AG09319 (cell line): ENCODE measurements at regions not wholly inside any gene's neighbourhood (a gene's known extent, or its start where the extent isn't known, plus 50 kb on each side); places are given as distances from the start of the nearest gene placed in this dataset.

Experiments
- DNase-seq: peaks from one replicate; pipeline ENCODE4 v3.0.0-alpha.2; 2010; ENCODE audit warnings: low read depth; ENCODE audit errors: extremely low read depth
- TF ChIP-seq, protein P1 (sequence below): IDR thresholded peaks from 2 replicates; pipeline ENCODE4 v1.5.1; 2011; ENCODE audit warnings: low read depth, mild to moderate bottlenecking, inconsistent platforms, low read length, moderate library complexity

DNA sequence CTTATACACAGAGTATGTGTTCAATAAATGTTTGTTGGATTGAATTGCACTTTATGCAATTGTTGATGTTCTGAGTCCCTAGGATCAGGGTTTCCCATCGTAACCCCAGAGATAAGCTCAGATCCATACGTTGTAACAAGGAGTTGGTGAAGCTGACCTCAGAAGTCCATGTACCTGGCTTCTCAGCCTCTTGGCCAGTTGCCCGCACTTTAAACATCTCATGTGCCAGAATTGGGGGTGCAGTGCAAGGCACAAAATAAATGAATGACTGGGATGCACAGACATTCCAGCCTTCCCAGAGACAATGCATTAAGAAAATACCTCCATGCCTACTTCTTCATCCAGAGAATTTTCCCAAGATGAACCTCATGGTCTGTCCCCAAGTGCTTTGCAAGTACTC is 142.9 kb upstream of the IL12A start:
- no peak for DNase-seq
- TF ChIP-seq, protein P1, sequence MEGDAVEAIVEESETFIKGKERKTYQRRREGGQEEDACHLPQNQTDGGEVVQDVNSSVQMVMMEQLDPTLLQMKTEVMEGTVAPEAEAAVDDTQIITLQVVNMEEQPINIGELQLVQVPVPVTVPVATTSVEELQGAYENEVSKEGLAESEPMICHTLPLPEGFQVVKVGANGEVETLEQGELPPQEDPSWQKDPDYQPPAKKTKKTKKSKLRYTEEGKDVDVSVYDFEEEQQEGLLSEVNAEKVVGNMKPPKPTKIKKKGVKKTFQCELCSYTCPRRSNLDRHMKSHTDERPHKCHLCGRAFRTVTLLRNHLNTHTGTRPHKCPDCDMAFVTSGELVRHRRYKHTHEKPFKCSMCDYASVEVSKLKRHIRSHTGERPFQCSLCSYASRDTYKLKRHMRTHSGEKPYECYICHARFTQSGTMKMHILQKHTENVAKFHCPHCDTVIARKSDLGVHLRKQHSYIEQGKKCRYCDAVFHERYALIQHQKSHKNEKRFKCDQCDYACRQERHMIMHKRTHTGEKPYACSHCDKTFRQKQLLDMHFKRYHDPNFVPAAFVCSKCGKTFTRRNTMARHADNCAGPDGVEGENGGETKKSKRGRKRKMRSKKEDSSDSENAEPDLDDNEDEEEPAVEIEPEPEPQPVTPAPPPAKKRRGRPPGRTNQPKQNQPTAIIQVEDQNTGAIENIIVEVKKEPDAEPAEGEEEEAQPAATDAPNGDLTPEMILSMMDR = no peak

- DNase-seq = no peak
- TF ChIP-seq, protein P1 = no peak
Measured at GRCh38 chr3:159846255-159846654, 142.4 kb upstream of the IL12A start.

DNA sequence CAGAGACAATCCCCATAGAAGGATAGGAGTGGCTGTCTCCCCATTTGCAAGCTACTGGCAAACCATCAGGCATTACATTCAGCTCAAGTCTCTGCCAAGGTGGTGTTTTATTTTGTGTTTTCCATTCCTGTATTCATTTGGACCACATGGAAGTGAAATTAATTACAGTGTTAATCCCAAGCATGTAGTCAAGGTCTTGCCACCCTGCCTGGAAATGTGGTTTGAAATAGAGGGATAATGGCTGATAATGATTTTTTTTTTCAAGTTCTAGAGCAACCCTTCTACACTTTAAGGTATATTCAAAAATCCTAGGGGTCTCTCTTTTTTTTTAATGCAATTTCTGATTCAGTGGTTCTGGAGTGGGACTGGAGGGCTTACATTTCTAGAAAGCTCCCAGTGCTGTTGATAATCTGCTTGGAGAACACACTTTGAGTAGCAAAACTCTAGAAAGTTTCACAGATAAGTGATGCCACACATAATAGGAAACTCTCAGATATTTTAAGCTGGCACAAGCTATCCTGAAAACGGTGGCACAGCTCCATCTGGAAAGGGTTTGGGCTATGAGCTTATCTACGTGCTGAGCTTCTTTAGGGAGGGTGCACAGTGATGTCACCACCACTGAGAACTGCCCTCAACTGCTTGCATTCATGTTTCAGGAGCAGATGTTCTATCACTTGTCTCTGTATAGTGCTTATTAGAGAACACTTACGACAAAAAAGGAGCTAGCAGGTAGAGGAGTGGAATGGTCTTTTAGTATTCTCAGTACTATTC is 140.1 kb upstream of the IL12A start:
- no peak for DNase-seq
- TF ChIP-seq, protein P1 = no peak

DNA sequence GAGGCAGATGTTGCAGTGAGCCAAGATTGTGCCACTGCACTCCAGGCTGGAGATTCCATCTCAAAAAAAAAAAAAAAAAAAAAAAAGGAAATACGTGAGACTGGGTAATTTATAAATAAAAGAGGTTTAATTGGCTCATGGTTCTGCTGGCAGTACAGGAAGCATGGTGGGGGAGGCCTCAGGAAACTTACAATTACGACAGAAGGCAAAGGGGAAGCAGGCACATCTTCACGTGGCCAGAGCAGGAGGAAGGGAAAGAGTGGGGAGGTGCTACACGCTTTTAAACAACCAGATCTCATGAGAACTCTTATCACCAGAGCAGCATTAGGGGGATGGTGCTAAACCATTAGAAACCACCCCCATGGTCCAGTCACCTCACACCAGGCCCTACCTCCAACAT is 138.2 kb upstream of the IL12A start:
- TF ChIP-seq, protein P1 = no peak
- DNase-seq = no peak

DNA sequence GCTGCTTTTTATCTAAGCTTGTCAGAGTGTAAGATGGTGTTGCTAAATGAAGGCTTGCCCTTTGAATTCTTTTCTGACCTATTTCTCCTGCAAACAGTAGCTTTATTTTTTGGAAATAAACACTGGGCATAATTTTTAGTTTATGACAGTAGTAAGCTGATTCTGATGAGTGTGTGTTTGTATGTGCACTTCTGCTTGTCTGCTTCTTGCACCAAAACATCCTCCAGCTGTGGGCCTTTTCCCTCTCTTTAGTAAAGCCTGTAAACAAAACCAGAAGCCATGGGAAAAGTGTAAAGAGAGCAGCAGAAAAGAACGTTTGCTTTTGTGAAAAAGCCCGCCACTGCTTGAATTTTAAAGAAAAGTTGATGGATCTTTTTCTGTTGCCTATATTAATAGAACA is 136.4 kb upstream of the IL12A start:
- TF ChIP-seq, protein P1 = no peak
- no peak for DNase-seq

DNA sequence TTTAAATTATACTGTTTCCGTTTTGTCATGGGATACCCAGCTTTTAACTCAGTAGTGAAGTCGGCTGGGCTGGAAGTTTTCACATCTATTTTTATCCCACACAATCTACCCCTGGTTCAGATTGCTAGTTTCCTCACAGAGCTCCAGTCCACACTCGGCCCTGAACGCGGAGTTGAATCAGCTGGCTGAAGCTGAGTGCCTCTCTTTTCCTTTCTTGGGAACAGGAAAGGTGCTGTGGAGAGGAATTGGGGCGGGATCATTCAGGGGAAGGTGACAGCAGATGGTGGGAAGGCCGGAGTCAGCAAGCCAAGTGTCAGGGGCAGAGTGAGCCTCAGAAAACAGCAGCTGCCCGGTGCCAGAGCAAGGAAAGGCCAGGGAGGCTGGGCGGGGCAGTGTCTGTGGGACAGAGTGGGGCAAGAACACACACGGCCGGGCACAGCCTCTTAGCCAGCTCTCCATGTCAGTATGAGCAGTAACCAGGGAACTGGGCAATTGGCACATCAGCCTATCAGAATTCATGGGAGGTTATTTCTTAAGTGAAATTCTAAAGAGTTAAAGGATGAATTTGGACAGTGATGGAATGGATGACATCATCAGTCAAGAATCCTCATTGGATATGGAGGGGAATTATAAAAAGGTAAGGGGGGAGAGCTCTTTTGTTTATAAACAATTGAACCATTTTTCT is 135.7 kb upstream of the IL12A start:
- DNase-seq = no peak
- TF ChIP-seq, protein P1 = no peak

- TF ChIP-seq, protein P1 = no peak
- no peak for DNase-seq
Measured at GRCh38 chr3:159853506-159853864, 135.2 kb upstream of the IL12A start.
